ENCODE measurements at regions not wholly inside any gene's neighbourhood (a gene's known extent, or its start where the extent isn't known, plus 50 kb on each side); places are given as distances from the start of the nearest gene placed in this dataset.
A peak's percentile ranks its signal among the peaks of the same experiment; 100 is the strongest.

GRCh38 chr11:16610738-16611388 is 127.6 kb upstream of the C11orf58 start:
- peaks cover 2% of the 10 kb centered on the region for H3K9me3 ChIP-seq (ENCODE audit: control insufficient read depth, low read length, poor library complexity, severe bottlenecking)
- no peak overlapping the region for H3K27ac Mint-ChIP-seq
- H3K4me1 Mint-ChIP-seq, result peaks cover 24% of the 10 kb centered on the region
- H3K4me3 Mint-ChIP-seq, result no peak overlapping the region
- DNase-seq, result no peak
- no peak for ATAC-seq
- H3K36me3 Mint-ChIP-seq (ENCODE audit: low read depth), result peaks cover 6% of the 10 kb centered on the region
- peaks cover 12% of the 10 kb centered on the region for H3K27me3 Mint-ChIP-seq

GRCh38 chr11:16610213-16610737 is 128.2 kb upstream of the C11orf58 start:
- H3K27ac Mint-ChIP-seq, result no peak overlapping the region
- peaks cover 2% of the 10 kb centered on the region for H3K9me3 ChIP-seq (ENCODE audit: control insufficient read depth, low read length, poor library complexity, severe bottlenecking)
- H3K4me3 Mint-ChIP-seq, result no peak overlapping the region
- H3K36me3 Mint-ChIP-seq (ENCODE audit: low read depth), result peaks cover 6% of the 10 kb centered on the region
- peaks cover 13% of the 10 kb centered on the region for H3K27me3 Mint-ChIP-seq
- DNase-seq (no peak), ATAC-seq (no peak)
- peaks cover 26% of the 10 kb centered on the region for H3K4me1 Mint-ChIP-seq

GRCh38 chr11:16609769-16610168 is 128.7 kb upstream of the C11orf58 start:
- DNase-seq, result no peak
- H3K4me3 Mint-ChIP-seq, result no peak overlapping the region
- peaks cover 2% of the 10 kb centered on the region for H3K9me3 ChIP-seq (ENCODE audit: control insufficient read depth, low read length, poor library complexity, severe bottlenecking)

GRCh38 chr11:16607675-16608644 is 130.5 kb upstream of the C11orf58 start:
- Mint-ChIP-seq H3K4me1 (peaks cover 26% of the 10 kb centered on the region), H3K36me3 (ENCODE audit: low read depth) (peaks cover 10% of the 10 kb centered on the region), H3K4me3 (no peak overlapping the region), H3K27me3 (peaks cover 32% of the 10 kb centered on the region), H3K27ac (no peak overlapping the region)
- no peak for ATAC-seq
- DNase-seq, result no peak
- H3K9me3 ChIP-seq (ENCODE audit: control insufficient read depth, low read length, poor library complexity, severe bottlenecking), result peaks cover 2% of the 10 kb centered on the region

More at GRCh38 chr11:16609769-16610168, 128.7 kb upstream of the C11orf58 start:
- Mint-ChIP-seq H3K27ac (no peak overlapping the region), H3K27me3 (peaks cover 14% of the 10 kb centered on the region), H3K36me3 (ENCODE audit: low read depth) (peaks cover 6% of the 10 kb centered on the region), H3K4me1 (peaks cover 27% of the 10 kb centered on the region)
- ATAC-seq, result no peak

- Mint-ChIP-seq H3K36me3 (ENCODE audit: low read depth) (peaks cover 10% of the 10 kb centered on the region), H3K27me3 (peaks cover 41% of the 10 kb centered on the region), H3K4me3 (no peak overlapping the region), H3K4me1 (peaks cover 19% of the 10 kb centered on the region), H3K27ac (peak overlapping the region; percentile 90)
- peaks cover 2% of the 10 kb centered on the region for H3K9me3 ChIP-seq (ENCODE audit: control insufficient read depth, low read length, poor library complexity, severe bottlenecking)
- ATAC-seq (no peak), DNase-seq (no peak)
Observed at GRCh38 chr11:16606784-16607674, 131.4 kb upstream of the C11orf58 start.

GRCh38 chr11:16605894-16606783 is 132.3 kb upstream of the C11orf58 start:
- Mint-ChIP-seq H3K27me3 (peaks cover 42% of the 10 kb centered on the region), H3K4me1 (peaks cover 18% of the 10 kb centered on the region), H3K36me3 (ENCODE audit: low read depth) (peaks cover 10% of the 10 kb centered on the region), H3K4me3 (no peak overlapping the region), H3K27ac (peak overlapping the region; percentile 90)
- DNase-seq (peak; percentile 49 to 77 (median 57)), ATAC-seq (peak; percentile 97)
- H3K9me3 ChIP-seq (ENCODE audit: control insufficient read depth, low read length, poor library complexity, severe bottlenecking), result peaks cover 2% of the 10 kb centered on the region

GRCh38 chr11:16605389-16605893 is 133.0 kb upstream of the C11orf58 start:
- Mint-ChIP-seq H3K4me3 (no peak overlapping the region), H3K27me3 (peaks cover 48% of the 10 kb centered on the region), H3K4me1 (peaks cover 18% of the 10 kb centered on the region), H3K36me3 (ENCODE audit: low read depth) (peaks cover 10% of the 10 kb centered on the region), H3K27ac (no peak overlapping the region)
- DNase-seq (no peak), ATAC-seq (no peak)
- peaks cover 2% of the 10 kb centered on the region for H3K9me3 ChIP-seq (ENCODE audit: control insufficient read depth, low read length, poor library complexity, severe bottlenecking)

GRCh38 chr11:16604794-16605388 is 133.6 kb upstream of the C11orf58 start:
- H3K27ac Mint-ChIP-seq, result no peak overlapping the region
- peak overlapping the region; percentile 80 for H3K4me3 Mint-ChIP-seq
- peaks cover 2% of the 10 kb centered on the region for H3K9me3 ChIP-seq (ENCODE audit: control insufficient read depth, low read length, poor library complexity, severe bottlenecking)
- H3K27me3 Mint-ChIP-seq, result peaks cover 52% of the 10 kb centered on the region
- ATAC-seq (peak; percentile 11), DNase-seq (no peak)
- H3K4me1 Mint-ChIP-seq, result peaks cover 18% of the 10 kb centered on the region
- H3K36me3 Mint-ChIP-seq (ENCODE audit: low read depth), result peaks cover 10% of the 10 kb centered on the region

GRCh38 chr11:16603890-16604793 is 134.3 kb upstream of the C11orf58 start:
- DNase-seq (no peak), ATAC-seq (no peak)
- Mint-ChIP-seq H3K4me3 (peak overlapping the region; percentile 80), H3K27ac (no peak overlapping the region), H3K4me1 (peaks cover 18% of the 10 kb centered on the region), H3K27me3 (peaks cover 54% of the 10 kb centered on the region), H3K36me3 (ENCODE audit: low read depth) (peaks cover 10% of the 10 kb centered on the region)
- H3K9me3 ChIP-seq (ENCODE audit: control insufficient read depth, low read length, poor library complexity, severe bottlenecking), result peaks cover 2% of the 10 kb centered on the region

GRCh38 chr11:16603245-16603644 is 135.2 kb upstream of the C11orf58 start:
- no peak overlapping the region for H3K4me3 Mint-ChIP-seq
- peaks cover 18% of the 10 kb centered on the region for H3K4me1 Mint-ChIP-seq
- no peak overlapping the region for H3K27ac Mint-ChIP-seq
- ATAC-seq, result no peak
- peaks cover 63% of the 10 kb centered on the region for H3K27me3 Mint-ChIP-seq
- DNase-seq, result no peak
- H3K36me3 Mint-ChIP-seq (ENCODE audit: low read depth), result peaks cover 10% of the 10 kb centered on the region
- peaks cover 2% of the 10 kb centered on the region for H3K9me3 ChIP-seq (ENCODE audit: control insufficient read depth, low read length, poor library complexity, severe bottlenecking)

GRCh38 chr11:16598906-16599305 is 139.5 kb upstream of the C11orf58 start:
- Mint-ChIP-seq H3K4me3 (no peak overlapping the region), H3K27ac (no peak overlapping the region), H3K27me3 (peaks cover 54% of the 10 kb centered on the region), H3K36me3 (ENCODE audit: low read depth) (peaks cover 2% of the 10 kb centered on the region), H3K4me1 (peaks cover 2% of the 10 kb centered on the region)
- DNase-seq (no peak), ATAC-seq (no peak)
- H3K9me3 ChIP-seq (ENCODE audit: control insufficient read depth, low read length, poor library complexity, severe bottlenecking), result no peaks in the 10 kb centered on the region
